ENCODE measurements at regions not wholly inside any gene's neighbourhood (a gene's known extent, or its start where the extent isn't known, plus 50 kb on each side); places are given as distances from the start of the nearest gene placed in this dataset.

DNA sequence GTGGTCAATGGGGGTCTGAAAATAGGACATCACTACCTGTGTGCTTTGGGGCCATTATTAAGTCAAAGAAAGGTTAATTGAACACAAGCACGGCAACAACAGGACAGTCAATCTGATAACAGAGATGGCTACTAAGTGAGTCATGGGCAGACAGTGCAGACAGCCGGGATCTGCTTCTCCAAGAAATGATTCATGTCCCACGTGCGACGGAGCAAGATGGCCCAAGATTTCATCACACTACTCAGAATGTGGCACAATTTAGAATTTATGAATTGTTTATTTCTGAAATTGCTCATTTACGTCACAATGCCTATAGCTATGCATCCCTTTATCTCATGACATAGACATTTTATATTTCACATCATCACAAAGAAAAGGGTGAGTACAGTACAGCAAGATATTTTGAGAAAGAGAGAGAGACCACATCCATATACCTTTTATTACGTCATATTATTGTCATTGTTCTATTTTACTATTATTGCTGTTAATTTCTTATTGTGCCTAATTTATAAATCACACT, 770.6 kb upstream of the NR2F2 start:
- TF ChIP-seq, protein P1, sequence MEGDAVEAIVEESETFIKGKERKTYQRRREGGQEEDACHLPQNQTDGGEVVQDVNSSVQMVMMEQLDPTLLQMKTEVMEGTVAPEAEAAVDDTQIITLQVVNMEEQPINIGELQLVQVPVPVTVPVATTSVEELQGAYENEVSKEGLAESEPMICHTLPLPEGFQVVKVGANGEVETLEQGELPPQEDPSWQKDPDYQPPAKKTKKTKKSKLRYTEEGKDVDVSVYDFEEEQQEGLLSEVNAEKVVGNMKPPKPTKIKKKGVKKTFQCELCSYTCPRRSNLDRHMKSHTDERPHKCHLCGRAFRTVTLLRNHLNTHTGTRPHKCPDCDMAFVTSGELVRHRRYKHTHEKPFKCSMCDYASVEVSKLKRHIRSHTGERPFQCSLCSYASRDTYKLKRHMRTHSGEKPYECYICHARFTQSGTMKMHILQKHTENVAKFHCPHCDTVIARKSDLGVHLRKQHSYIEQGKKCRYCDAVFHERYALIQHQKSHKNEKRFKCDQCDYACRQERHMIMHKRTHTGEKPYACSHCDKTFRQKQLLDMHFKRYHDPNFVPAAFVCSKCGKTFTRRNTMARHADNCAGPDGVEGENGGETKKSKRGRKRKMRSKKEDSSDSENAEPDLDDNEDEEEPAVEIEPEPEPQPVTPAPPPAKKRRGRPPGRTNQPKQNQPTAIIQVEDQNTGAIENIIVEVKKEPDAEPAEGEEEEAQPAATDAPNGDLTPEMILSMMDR (conservative IDR thresholded peaks at IDR 0.05 in 1 of 2, IDR thresholded peaks at IDR 0.05 in 1 of 2; ENCODE audit: low read depth in 1 of 2, low read length in 2 of 2), result no peak
- TF ChIP-seq EZH2 (IDR thresholded peaks at IDR 0.05; ENCODE audit: low read length, missing control alignments), result no peak

Measured in fibroblast of lung (primary cell).